ENCODE measurements at regions not wholly inside any gene's neighbourhood (a gene's known extent, or its start where the extent isn't known, plus 50 kb on each side); places are given as distances from the start of the nearest gene placed in this dataset.

DNA sequence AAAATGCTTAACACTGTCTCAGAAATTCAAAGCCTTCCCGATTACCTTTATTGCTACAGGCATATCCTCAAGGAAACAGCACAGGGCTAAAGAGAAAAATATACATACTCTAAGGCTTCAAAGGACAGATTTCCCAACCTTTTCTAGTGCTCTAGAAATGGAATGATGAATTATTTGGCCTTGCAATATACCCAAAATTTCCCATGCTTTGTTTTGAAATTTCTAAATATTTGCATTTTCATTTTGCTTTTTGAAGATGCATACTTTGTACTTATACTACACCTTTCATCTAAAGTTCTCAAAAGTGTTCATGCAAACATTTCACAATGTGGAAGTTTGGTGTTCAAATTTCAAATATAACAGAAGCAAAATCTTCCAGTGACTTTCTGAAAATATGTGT, 312.7 kb upstream of the PDE4D start (continued):
- TF ChIP-seq POLR2AphosphoS2 (IDR thresholded peaks at IDR 0.05; ENCODE audit: low read depth, low read length) (no peak), EP300 (IDR thresholded peaks at IDR 0.05; ENCODE audit: low read depth in 2 of 2, low read length in 2 of 2) (peak in 1 of 2 experiments; percentile 72; a peak in 2 of 4 replicates), EP300 (CRISPR knock-in tag; IDR thresholded peaks at IDR 0.05; ENCODE audit: borderline replicate concordance) (no peak; the same call in 1 of the 2 replicates), ZNF468 (CRISPR knock-in tag; IDR thresholded peaks at IDR 0.05) (no peak), BCL6 (CRISPR knock-in tag; IDR thresholded peaks at IDR 0.05) (peak; percentile 50), HNF4A (CRISPR knock-in tag; IDR thresholded peaks at IDR 0.05) (peak; percentile 55), NCOA2 (CRISPR knock-in tag; IDR thresholded peaks at IDR 0.05) (peak; percentile 83), HDAC2 (CRISPR knock-in tag; IDR thresholded peaks at IDR 0.05) (no peak), CREM (IDR thresholded peaks at IDR 0.05) (peak; percentile 85), CREM (CRISPR knock-in tag; IDR thresholded peaks at IDR 0.05) (no peak), TCF7 (IDR thresholded peaks at IDR 0.05; ENCODE audit: low read depth) (peak; percentile 87; the same call in 1 of the 2 replicates), DNMT3B (CRISPR knock-in tag; conservative IDR thresholded peaks at IDR 0.05) (no peak), ZNF781 (CRISPR knock-in tag; IDR thresholded peaks at IDR 0.05; ENCODE audit: borderline replicate concordance, not compliant biosample characterization) (no peak), GATAD2A (CRISPR knock-in tag; IDR thresholded peaks at IDR 0.05) (peak; percentile 66; the same call in 1 of the 2 replicates), MED1 (CRISPR knock-in tag; IDR thresholded peaks at IDR 0.05) (peak; percentile 45; the same call in 1 of the 2 replicates), NR2F6 (IDR thresholded peaks at IDR 0.05) (peak; percentile 46), NR2F6 (CRISPR knock-in tag; IDR thresholded peaks at IDR 0.05) (no peak), ONECUT2 (CRISPR knock-in tag; IDR thresholded peaks at IDR 0.05) (no peak), CEBPG (CRISPR knock-in tag; IDR thresholded peaks at IDR 0.05) (peak; percentile 60), ZIK1 (CRISPR knock-in tag; IDR thresholded peaks at IDR 0.05; ENCODE audit: borderline replicate concordance, low read depth) (no peak), FOXJ3 (CRISPR knock-in tag; IDR thresholded peaks at IDR 0.05; ENCODE audit: borderline replicate concordance) (peak; percentile 53; the same call in 1 of the 2 replicates), ZNF256 (CRISPR knock-in tag; conservative IDR thresholded peaks at IDR 0.05) (no peak), LCORL (IDR thresholded peaks at IDR 0.05) (peak; percentile 41; the same call in 1 of the 2 replicates), LCORL (CRISPR knock-in tag; IDR thresholded peaks at IDR 0.05) (no peak), FLYWCH1 (CRISPR knock-in tag; IDR thresholded peaks at IDR 0.05) (no peak), FOXM1 (CRISPR knock-in tag; IDR thresholded peaks at IDR 0.05) (no peak), ZNF570 (CRISPR knock-in tag; IDR thresholded peaks at IDR 0.05; ENCODE audit: borderline replicate concordance) (no peak), ZNF136 (CRISPR knock-in tag; IDR thresholded peaks at IDR 0.05; ENCODE audit: low read depth) (no peak), KAT8 (CRISPR knock-in tag; IDR thresholded peaks at IDR 0.05) (no peak), FOXA3 (CRISPR knock-in tag; IDR thresholded peaks at IDR 0.05) (peak; percentile 43; the same call in 1 of the 2 replicates)
- TF ChIP-seq, protein P1, sequence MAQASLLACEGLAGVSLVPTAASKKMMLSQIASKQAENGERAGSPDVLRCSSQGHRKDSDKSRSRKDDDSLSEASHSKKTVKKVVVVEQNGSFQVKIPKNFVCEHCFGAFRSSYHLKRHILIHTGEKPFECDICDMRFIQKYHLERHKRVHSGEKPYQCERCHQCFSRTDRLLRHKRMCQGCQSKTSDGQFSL (CRISPR knock-in tag; IDR thresholded peaks at IDR 0.05): no peak
- TF ChIP-seq, protein P2, sequence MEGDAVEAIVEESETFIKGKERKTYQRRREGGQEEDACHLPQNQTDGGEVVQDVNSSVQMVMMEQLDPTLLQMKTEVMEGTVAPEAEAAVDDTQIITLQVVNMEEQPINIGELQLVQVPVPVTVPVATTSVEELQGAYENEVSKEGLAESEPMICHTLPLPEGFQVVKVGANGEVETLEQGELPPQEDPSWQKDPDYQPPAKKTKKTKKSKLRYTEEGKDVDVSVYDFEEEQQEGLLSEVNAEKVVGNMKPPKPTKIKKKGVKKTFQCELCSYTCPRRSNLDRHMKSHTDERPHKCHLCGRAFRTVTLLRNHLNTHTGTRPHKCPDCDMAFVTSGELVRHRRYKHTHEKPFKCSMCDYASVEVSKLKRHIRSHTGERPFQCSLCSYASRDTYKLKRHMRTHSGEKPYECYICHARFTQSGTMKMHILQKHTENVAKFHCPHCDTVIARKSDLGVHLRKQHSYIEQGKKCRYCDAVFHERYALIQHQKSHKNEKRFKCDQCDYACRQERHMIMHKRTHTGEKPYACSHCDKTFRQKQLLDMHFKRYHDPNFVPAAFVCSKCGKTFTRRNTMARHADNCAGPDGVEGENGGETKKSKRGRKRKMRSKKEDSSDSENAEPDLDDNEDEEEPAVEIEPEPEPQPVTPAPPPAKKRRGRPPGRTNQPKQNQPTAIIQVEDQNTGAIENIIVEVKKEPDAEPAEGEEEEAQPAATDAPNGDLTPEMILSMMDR (CRISPR knock-in tag; IDR thresholded peaks at IDR 0.05): no peak
- TF ChIP-seq, protein P3, sequence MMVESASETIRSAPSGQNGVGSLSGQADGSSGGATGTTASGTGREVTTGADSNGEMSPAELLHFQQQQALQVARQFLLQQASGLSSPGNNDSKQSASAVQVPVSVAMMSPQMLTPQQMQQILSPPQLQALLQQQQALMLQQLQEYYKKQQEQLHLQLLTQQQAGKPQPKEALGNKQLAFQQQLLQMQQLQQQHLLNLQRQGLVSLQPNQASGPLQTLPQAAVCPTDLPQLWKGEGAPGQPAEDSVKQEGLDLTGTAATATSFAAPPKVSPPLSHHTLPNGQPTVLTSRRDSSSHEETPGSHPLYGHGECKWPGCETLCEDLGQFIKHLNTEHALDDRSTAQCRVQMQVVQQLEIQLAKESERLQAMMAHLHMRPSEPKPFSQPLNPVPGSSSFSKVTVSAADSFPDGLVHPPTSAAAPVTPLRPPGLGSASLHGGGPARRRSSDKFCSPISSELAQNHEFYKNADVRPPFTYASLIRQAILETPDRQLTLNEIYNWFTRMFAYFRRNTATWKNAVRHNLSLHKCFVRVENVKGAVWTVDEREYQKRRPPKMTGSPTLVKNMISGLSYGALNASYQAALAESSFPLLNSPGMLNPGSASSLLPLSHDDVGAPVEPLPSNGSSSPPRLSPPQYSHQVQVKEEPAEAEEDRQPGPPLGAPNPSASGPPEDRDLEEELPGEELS (CRISPR knock-in tag; IDR thresholded peaks at IDR 0.05): peak; percentile 17; the same call in 1 of the 2 replicates
